HepG2 (cell line): ENCODE measurements at regions not wholly inside any gene's neighbourhood (a gene's known extent, or its start where the extent isn't known, plus 50 kb on each side); places are given as distances from the start of the nearest gene placed in this dataset.

Experiments used
- ATF1 ChIP-seq: IDR thresholded peaks from 2 replicates; pipeline ENCODE4 v1.6.1; 2016; ENCODE audit warnings: mild to moderate bottlenecking, control low read depth
- DMAP1 ChIP-seq: IDR thresholded peaks from 2 replicates; pipeline ENCODE4 v1.6.1; 2016
- GFI1 ChIP-seq: sonication (generic); formaldehyde crosslinking; IDR thresholded peaks from 2 replicates; pipeline ENCODE4 v1.5.0; 2020; ENCODE audit warnings: missing genetic modification reagents, mild to moderate bottlenecking, borderline replicate concordance
- HBP1 ChIP-seq: IDR thresholded peaks from 2 replicates; pipeline ENCODE4 v1.6.1; 2016; ENCODE audit warnings: low read depth, control low read depth
- HOMEZ ChIP-seq: IDR thresholded peaks from 2 replicates; pipeline ENCODE4 v1.6.1; 2016; ENCODE audit warnings: low read depth
- JUN ChIP-seq: sonication (generic); formaldehyde crosslinking; IDR thresholded peaks from 2 replicates; pipeline ENCODE4 v1.4.0; 2020; ENCODE audit warnings: mild to moderate bottlenecking, missing genetic modification reagents
- MLLT10 ChIP-seq: sonication (generic); formaldehyde crosslinking; IDR thresholded peaks from 2 replicates; pipeline ENCODE4 v1.4.0; 2020; ENCODE audit warnings: missing genetic modification reagents
- NCOA1 ChIP-seq: sonication (generic); formaldehyde crosslinking; IDR thresholded peaks from 2 replicates; pipeline ENCODE4 v1.9.0; 2021; ENCODE audit warnings: missing genetic modification reagents
- SMAD1 ChIP-seq: sonication (generic); formaldehyde crosslinking; IDR thresholded peaks from 2 replicates; pipeline ENCODE4 v1.4.0; 2020; ENCODE audit warnings: missing genetic modification reagents, low read depth, mild to moderate bottlenecking, borderline replicate concordance
- SOX13 ChIP-seq, 3 experiments: fragments of 450-650 bp in 1 of 3; sonication (generic) in 1 of 3; formaldehyde crosslinking in 1 of 3; IDR thresholded peaks in 2 of 3; conservative IDR thresholded peaks in 1 of 3; 2 replicates each; pipeline versions ENCODE4 v1.5.0 to v1.6.1; 2016 to 2020; ENCODE audit warnings: antibody characterized with exemption in 1 of 3, mild to moderate bottlenecking in 1 of 3, missing compliant biosample characterization in 1 of 3, missing genetic modification reagents in 1 of 3, moderate library complexity in 1 of 3
- THAP7 ChIP-seq: sonication (generic); formaldehyde crosslinking; IDR thresholded peaks from 2 replicates; pipeline ENCODE4 v1.8.1; 2023; ENCODE audit warnings: mild to moderate bottlenecking, missing genetic modification reagents
- THRA ChIP-seq: sonication (generic); formaldehyde crosslinking; IDR thresholded peaks from 2 replicates; pipeline ENCODE4 v1.4.0; 2020; ENCODE audit warnings: missing genetic modification reagents, borderline replicate concordance
- ZBTB7B ChIP-seq: sonication (generic); formaldehyde crosslinking; IDR thresholded peaks from 2 replicates; pipeline ENCODE4 v1.4.0; 2020; ENCODE audit warnings: missing genetic modification reagents
- ZKSCAN8 ChIP-seq: IDR thresholded peaks from 2 replicates; pipeline ENCODE4 v1.6.1; 2016; ENCODE audit warnings: borderline replicate concordance, missing genetic modification reagents, missing compliant biosample characterization
- ZNF234 ChIP-seq: sonication (generic); formaldehyde crosslinking; conservative IDR thresholded peaks from 2 replicates; pipeline ENCODE4 v1.5.1; 2020; ENCODE audit warnings: mild to moderate bottlenecking, missing genetic modification reagents
- ZNF337 ChIP-seq: sonication (generic); formaldehyde crosslinking; IDR thresholded peaks from 2 replicates; pipeline ENCODE4 v1.5.1; 2020; ENCODE audit warnings: missing genetic modification reagents, low read depth, mild to moderate bottlenecking, borderline replicate concordance
- ZNF362 ChIP-seq: sonication (generic); formaldehyde crosslinking; IDR thresholded peaks from 2 replicates; pipeline ENCODE4 v1.4.0; 2020; ENCODE audit warnings: missing genetic modification reagents, mild to moderate bottlenecking, borderline replicate concordance
- ZNF629 ChIP-seq: sonication (generic); formaldehyde crosslinking; conservative IDR thresholded peaks from 2 replicates; pipeline ENCODE4 v1.5.0; 2020; ENCODE audit warnings: missing genetic modification reagents
- ZNF672 ChIP-seq: sonication (generic); formaldehyde crosslinking; IDR thresholded peaks from 2 replicates; pipeline ENCODE4 v1.8.1; 2022; ENCODE audit warnings: missing genetic modification reagents
- ZNF7 ChIP-seq: IDR thresholded peaks from 2 replicates; pipeline ENCODE4 v1.6.1; 2016; ENCODE audit warnings: missing biosample characterization, missing genetic modification reagents
- ZNF709 ChIP-seq: sonication (generic); formaldehyde crosslinking; IDR thresholded peaks from 2 replicates; pipeline ENCODE4 v1.5.0; 2020; ENCODE audit warnings: mild to moderate bottlenecking, missing genetic modification reagents
- ZNF713 ChIP-seq: sonication (generic); formaldehyde crosslinking; IDR thresholded peaks from 2 replicates; pipeline ENCODE4 v1.4.0; 2020; ENCODE audit warnings: mild to moderate bottlenecking, missing genetic modification reagents
- ZNF772 ChIP-seq: sonication (generic); formaldehyde crosslinking; IDR thresholded peaks from 2 replicates; pipeline ENCODE4 v1.5.0; 2020; ENCODE audit warnings: mild to moderate bottlenecking, missing genetic modification reagents
- ZSCAN9 ChIP-seq: IDR thresholded peaks from 2 replicates; pipeline ENCODE4 v1.6.1; 2016; ENCODE audit warnings: borderline replicate concordance

GRCh38 chr2:206846981-206847834 lies 81.8 kb downstream of the FASTKD2 start (continued):
- TF ChIP-seq SOX13 (IDR thresholded peaks at IDR 0.05) (peak; percentile 81), SOX13 (CRISPR knock-in tag; conservative IDR thresholded peaks at IDR 0.05 in 1 of 2, IDR thresholded peaks at IDR 0.05 in 1 of 2) (peak in 1 of 2 experiments; percentile 99; a peak in 2 of 4 replicates), ZNF7 (CRISPR knock-in tag) (no peak), SMAD1 (peak; percentile 66; the same call in 1 of the 2 replicates), GFI1 (CRISPR knock-in tag) (peak; percentile 55), ZNF337 (no peak), HBP1 (CRISPR knock-in tag) (no peak; the same call in 1 of the 2 replicates), ZNF672 (CRISPR knock-in tag) (no peak), ATF1 (no peak), DMAP1 (CRISPR knock-in tag) (no peak), ZNF713 (CRISPR knock-in tag) (no peak), ZNF629 (CRISPR knock-in tag) (peak; percentile 32; the same call in 1 of the 2 replicates), THAP7 (no peak), ZSCAN9 (CRISPR knock-in tag) (no peak), NCOA1 (CRISPR knock-in tag) (no peak; the same call in 1 of the 2 replicates), ZKSCAN8 (0 out of 2 replicates have a peak, but pooled peaks have one; percentile 57), ZNF709 (CRISPR knock-in tag) (no peak), THRA (peak; percentile 47; the same call in 1 of the 2 replicates), ZBTB7B (CRISPR knock-in tag) (peak; percentile 86), JUN (CRISPR knock-in tag) (no peak), MLLT10 (CRISPR knock-in tag) (no peak), HOMEZ (CRISPR knock-in tag) (peak; percentile 70; the same call in 1 of the 2 replicates), ZNF772 (no peak; the same call in 1 of the 2 replicates), ZNF362 (peak; percentile 18; the same call in 1 of the 2 replicates), ZNF234 (no peak)
